HCT116 (cell line): ENCODE measurements at regions not wholly inside any gene's neighbourhood (a gene's known extent, or its start where the extent isn't known, plus 50 kb on each side); places are given as distances from the start of the nearest gene placed in this dataset.

ENCODE experiments used
- ATAC-seq: fragments of 200-7000 bp; cut with Tn5 transposase; 2 replicates; pipeline ENCODE4 v1.9.1; 2020; ENCODE audit warnings: mild to moderate bottlenecking, moderate library complexity
- BruUV-seq: library from RNA; stranded (reverse); fragments of 400-500 nt; replicated peaks from 2 replicates; lab custom pipeline; 2021; lab: Mats Ljungman, UMichigan
- CTCF ChIA-PET: fragments of 300-600 bp; sonication (Branson Sonifier 250); formaldehyde crosslinking; loops from one replicate; lab custom pipeline; 2021; ENCODE audit warnings: antibody characterized with exemption; lab: Charles Lee
- POLR2A ChIA-PET: fragments of 300-600, 350-600 bp; sonication (Branson Sonifier 250); formaldehyde crosslinking; loops from one replicate; lab custom pipeline; 2021; ENCODE audit warnings: antibody characterized with exemption; lab: Charles Lee
- RAD21 ChIA-PET, 2 experiments: fragments of 300-600 bp; sonication (Branson Sonifier 250); formaldehyde crosslinking; loops; one replicate each; lab custom pipeline; 2023; ENCODE audit warnings: low total read pairs in 2 of 2; ENCODE audit not compliant: uncharacterized antibody in 2 of 2, unreplicated experiment in 2 of 2, low non-redundant PET in 1 of 2; lab: Charles Lee
- DNase-seq: peaks from one replicate; pipeline ENCODE4 v3.0.0-alpha.2; 2010; ENCODE audit warnings: low read depth, low spot score
- H2AFZ ChIP-seq: fragments of 200-600 bp; shearing (Covaris generic), sonication (generic); 2 replicates; pipeline ENCODE4 v1.6.1; 2017; ENCODE audit warnings: low read depth, mixed run types, mixed read lengths, antibody characterized with exemption, low read length; ENCODE audit not compliant: poor library complexity, severe bottlenecking
- H3K27ac ChIP-seq: 2 replicates; pipeline ENCODE4 v1.5.1; 2012; ENCODE audit warnings: low read depth, low read length
- H3K27me3 ChIP-seq: fragments of 200-600 bp; sonication (generic); 2 replicates; pipeline ENCODE4 v1.6.1; 2016; ENCODE audit warnings: mixed run types, low read length, mixed read lengths; ENCODE audit not compliant: insufficient read depth
- H3K36me3 ChIP-seq, 2 experiments: fragments of 200-500 bp in 1 of 2; fragments of 200-600 bp in 1 of 2; sonication (Bioruptor generic) in 1 of 2; sonication (generic) in 1 of 2; 2 replicates each; pipeline versions ENCODE4 v1.5.1 to v1.6.1; 2014 to 2016; ENCODE audit warnings: low read length in 2 of 2, inconsistent platforms in 1 of 2, mixed read lengths in 1 of 2, mixed run types in 1 of 2; ENCODE audit not compliant: insufficient read depth in 2 of 2, control insufficient read depth in 1 of 2
- H3K4me1 ChIP-seq, 2 experiments: fragments of 200-600 bp in 1 of 2; sonication (generic) in 1 of 2; 2 replicates each; pipeline versions ENCODE4 v1.5.1 to v1.6.1; 2012 to 2017; ENCODE audit warnings: low read length in 2 of 2, inconsistent platforms in 1 of 2, mild to moderate bottlenecking in 1 of 2, mixed read lengths in 1 of 2, mixed run types in 1 of 2, moderate library complexity in 1 of 2; ENCODE audit not compliant: insufficient read depth in 2 of 2, control insufficient read depth in 1 of 2
- H3K4me2 ChIP-seq: fragments of 200-600 bp; sonication (generic); 2 replicates; pipeline ENCODE4 v1.6.1; 2017; ENCODE audit warnings: mixed run types, low read length, mixed read lengths
- H3K4me3 ChIP-seq, 2 experiments: fragments of 200-600 bp in 1 of 2; sonication (generic) in 1 of 2; replicated peaks in 1 of 2; 2 replicates each; pipeline ENCODE4 v1.5.1; 2011 to 2016; ENCODE audit warnings: low read length in 2 of 2, control low read depth in 1 of 2, low read depth in 1 of 2, mild to moderate bottlenecking in 1 of 2, mixed read lengths in 1 of 2, mixed run types in 1 of 2
- H3K79me2 ChIP-seq: fragments of 200-600 bp; sonication (generic); 2 replicates; pipeline ENCODE4 v1.6.1; 2017; ENCODE audit warnings: mild to moderate bottlenecking, mixed run types, low read length, moderate library complexity, mixed read lengths; ENCODE audit not compliant: insufficient read depth
- H3K9ac ChIP-seq: fragments of 200-600 bp; sonication (generic); 2 replicates; pipeline ENCODE4 v1.6.1; 2016; ENCODE audit warnings: low read length, mixed read lengths
- H3K9me2 ChIP-seq: fragments of 200-600 bp; sonication (generic), shearing (Covaris generic); 2 replicates; pipeline ENCODE4 v1.6.1; 2017; ENCODE audit warnings: mixed run types, mild to moderate bottlenecking, moderate library complexity; ENCODE audit not compliant: insufficient read depth
- H3K9me3 ChIP-seq, 2 experiments: fragments of 200-500 bp in 1 of 2; fragments of 200-600 bp in 1 of 2; sonication (Bioruptor generic) in 1 of 2; sonication (generic) in 1 of 2; 2 replicates each; pipeline ENCODE4 v1.6.1; 2014 to 2017; ENCODE audit warnings: low read length in 2 of 2, mixed read lengths in 2 of 2, inconsistent platforms in 1 of 2, low read depth in 1 of 2, mild to moderate bottlenecking in 1 of 2, mixed run types in 1 of 2, moderate library complexity in 1 of 2; ENCODE audit not compliant: control insufficient read depth in 1 of 2, insufficient read depth in 1 of 2
- H4K20me1 ChIP-seq: fragments of 200-600 bp; sonication (generic), shearing (Covaris generic); 2 replicates; pipeline ENCODE4 v1.6.1; 2017; ENCODE audit warnings: mixed run types, mild to moderate bottlenecking, moderate library complexity; ENCODE audit not compliant: insufficient read depth
- EZH2 ChIP-seq: fragments of 200-600 bp; sonication (generic); IDR thresholded peaks from 2 replicates; pipeline ENCODE4 v1.6.1; 2017; ENCODE audit warnings: antibody characterized with exemption, mixed run types
- EZH2phosphoT487 ChIP-seq: fragments of 200-600 bp; IDR thresholded peaks from 2 replicates; pipeline ENCODE4 v1.6.1; 2018; ENCODE audit warnings: antibody characterized with exemption, borderline replicate concordance
- JUND ChIP-seq: IDR thresholded peaks from 2 replicates; pipeline ENCODE4 v1.6.1; 2012
- POLR2AphosphoS5 ChIP-seq: IDR thresholded peaks from 2 replicates; pipeline ENCODE4 v1.6.1; 2011; ENCODE audit warnings: mild to moderate bottlenecking, low read depth, low read length, moderate library complexity
- SIN3A ChIP-seq: IDR thresholded peaks from 2 replicates; pipeline ENCODE4 v1.6.1; 2012; ENCODE audit warnings: low read depth
- SP1 ChIP-seq: IDR thresholded peaks from 2 replicates; pipeline ENCODE4 v1.6.1; 2012; ENCODE audit warnings: low read depth
- TCF7L2 ChIP-seq: IDR thresholded peaks from 2 replicates; pipeline ENCODE4 v1.7.0; 2011; ENCODE audit warnings: borderline replicate concordance, inconsistent platforms; ENCODE audit not compliant: insufficient read depth, insufficient read length; ENCODE audit errors: extremely low read depth
- intact Hi-C: fragments of 100-400 bp; cut with micrococcal nuclease; formaldehyde crosslinking; loops from 2 replicates; pipeline ENCODE4 v1.10.0; 2022
- TF ChIP-seq, protein P1 (sequence below): IDR thresholded peaks from 2 replicates; pipeline ENCODE4 v1.6.1; 2011; ENCODE audit warnings: mild to moderate bottlenecking, low read length, moderate library complexity; ENCODE audit not compliant: insufficient replicate concordance; ENCODE audit errors: extremely low read depth

DNA sequence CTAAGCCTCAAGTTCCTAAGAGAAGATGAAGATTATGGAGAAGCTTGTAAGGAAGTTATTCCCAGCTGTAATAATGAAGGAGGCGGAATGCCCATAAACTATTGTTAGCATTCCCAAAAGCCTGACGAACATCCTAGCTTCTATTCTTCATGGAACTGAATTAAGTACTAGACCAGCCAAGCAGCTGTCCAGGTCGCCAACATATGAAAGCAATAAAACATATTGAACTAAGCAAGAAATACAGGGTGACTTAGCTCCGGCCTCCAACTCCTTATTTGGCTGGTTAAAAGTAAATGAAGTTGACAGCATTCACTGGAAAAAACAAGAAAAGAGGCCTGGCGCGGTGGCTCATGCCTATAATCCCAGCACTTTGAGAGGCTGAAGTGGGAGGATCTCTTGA is 174.0 kb upstream of the TPM1 start:
- H3K4me3 ChIP-seq = no peak overlapping the region
- H3K9me3 ChIP-seq = no peaks in the 10 kb centered on the region
- intact Hi-C loops = no loop called here
- H3K9ac ChIP-seq = no peak overlapping the region
- H3K27ac ChIP-seq = no peak overlapping the region
- H3K9me2 ChIP-seq = no peaks in the 10 kb centered on the region
- H3K27me3 ChIP-seq = no peaks in the 10 kb centered on the region
- TF ChIP-seq TCF7L2 (no peak), EZH2 (no peak), JUND (no peak), POLR2AphosphoS5 (no peak), SIN3A (no peak), SP1 (no peak), EZH2phosphoT487 (no peak)
- TF ChIP-seq, all 23 proteins: peak for 0
- Histone ChIP-seq H3K4me1 (no peaks in the 10 kb centered on the region), H4K20me1 (no peaks in the 10 kb centered on the region), H2AFZ (no peak overlapping the region), H3K79me2 (no peaks in the 10 kb centered on the region), H3K4me2 (no peak overlapping the region), H3K36me3 (no peaks in the 10 kb centered on the region)
- ChIA-PET CTCF (interaction anchor here (1.4 kb wide), 1 partner anchor 179 kb away, joined by 3 read pairs; no protein-coding TSS in a partner anchor), POLR2A (no interaction called here), RAD21 (no interaction called here)
- BruUV-seq = no TSS peak
- DNase-seq = no peak
- ATAC-seq = no peak

DNA sequence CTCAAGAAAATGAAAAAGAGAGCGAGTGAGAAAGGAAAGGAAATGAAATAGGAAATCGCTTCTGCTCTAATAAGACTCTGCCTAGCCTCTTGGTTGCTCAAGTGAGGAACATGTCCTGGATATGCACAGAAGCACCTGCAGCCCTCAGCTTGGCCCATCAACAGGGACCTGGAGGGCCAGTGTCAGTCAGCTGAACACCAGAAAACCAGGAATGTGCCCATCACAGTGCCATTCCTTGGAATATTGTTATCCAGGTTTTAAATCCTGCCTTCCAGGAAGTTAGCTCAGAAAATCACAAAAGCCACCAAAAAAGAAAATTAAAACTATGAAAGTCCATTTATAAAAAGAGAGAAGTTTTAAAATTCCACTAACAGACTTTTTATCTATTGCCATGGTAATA is 173.4 kb upstream of the TPM1 start:
- BruUV-seq = no TSS peak
- ATAC-seq = no peak
- H3K4me2 ChIP-seq = no peak overlapping the region
- H3K27me3 ChIP-seq = no peaks in the 10 kb centered on the region
- no peaks in the 10 kb centered on the region for H3K36me3 ChIP-seq
- no peak overlapping the region for H3K4me3 ChIP-seq
- ChIA-PET POLR2A (no interaction called here), CTCF (interaction anchor here (1.4 kb wide), 1 partner anchor 179 kb away, joined by 3 read pairs; no protein-coding TSS in a partner anchor), RAD21 (no interaction called here)
- H3K9me3 ChIP-seq = no peaks in the 10 kb centered on the region
- H2AFZ ChIP-seq = no peak overlapping the region
- no peaks in the 10 kb centered on the region for H3K79me2 ChIP-seq
- no peaks in the 10 kb centered on the region for H4K20me1 ChIP-seq
- TF ChIP-seq SIN3A (no peak), SP1 (no peak)
- TF ChIP-seq, protein P1, sequence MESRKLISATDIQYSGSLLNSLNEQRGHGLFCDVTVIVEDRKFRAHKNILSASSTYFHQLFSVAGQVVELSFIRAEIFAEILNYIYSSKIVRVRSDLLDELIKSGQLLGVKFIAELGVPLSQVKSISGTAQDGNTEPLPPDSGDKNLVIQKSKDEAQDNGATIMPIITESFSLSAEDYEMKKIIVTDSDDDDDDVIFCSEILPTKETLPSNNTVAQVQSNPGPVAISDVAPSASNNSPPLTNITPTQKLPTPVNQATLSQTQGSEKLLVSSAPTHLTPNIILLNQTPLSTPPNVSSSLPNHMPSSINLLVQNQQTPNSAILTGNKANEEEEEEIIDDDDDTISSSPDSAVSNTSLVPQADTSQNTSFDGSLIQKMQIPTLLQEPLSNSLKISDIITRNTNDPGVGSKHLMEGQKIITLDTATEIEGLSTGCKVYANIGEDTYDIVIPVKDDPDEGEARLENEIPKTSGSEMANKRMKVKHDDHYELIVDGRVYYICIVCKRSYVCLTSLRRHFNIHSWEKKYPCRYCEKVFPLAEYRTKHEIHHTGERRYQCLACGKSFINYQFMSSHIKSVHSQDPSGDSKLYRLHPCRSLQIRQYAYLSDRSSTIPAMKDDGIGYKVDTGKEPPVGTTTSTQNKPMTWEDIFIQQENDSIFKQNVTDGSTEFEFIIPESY = no peak
- no peak overlapping the region for H3K9ac ChIP-seq
- intact Hi-C loops = no loop called here
- DNase-seq = no peak
- no peaks in the 10 kb centered on the region for H3K4me1 ChIP-seq
- no peaks in the 10 kb centered on the region for H3K9me2 ChIP-seq
- no peak overlapping the region for H3K27ac ChIP-seq
